GM12873 (cell line): ENCODE measurements at regions not wholly inside any gene's neighbourhood (a gene's known extent, or its start where the extent isn't known, plus 50 kb on each side); places are given as distances from the start of the nearest gene placed in this dataset.

Experiments
- CTCF ChIP-seq: IDR thresholded peaks from 2 replicates; pipeline ENCODE4 v1.5.1; 2012; ENCODE audit warnings: low read depth, mild to moderate bottlenecking, moderate library complexity, low read length, control low read depth; ENCODE audit not compliant: insufficient read depth; ENCODE audit errors: missing control alignments

- TF ChIP-seq CTCF = no peak
Observed at GRCh38 chr14:37858733-37859132, 263.3 kb downstream of the TTC6 start.

- no peak for TF ChIP-seq CTCF
Observed at GRCh38 chr14:37859177-37859576, 263.7 kb downstream of the TTC6 start.

GRCh38 chr14:37862263-37862662 lies 266.8 kb downstream of the TTC6 start:
- TF ChIP-seq CTCF = no peak

- no peak for TF ChIP-seq CTCF
Observed at GRCh38 chr14:37864128-37864527, 268.7 kb downstream of the TTC6 start.

- no peak for TF ChIP-seq CTCF
Observed at GRCh38 chr14:37864861-37865718, 269.7 kb downstream of the TTC6 start.

- no peak for TF ChIP-seq CTCF
Observed at GRCh38 chr14:37865719-37866549, 270.5 kb downstream of the TTC6 start.

- TF ChIP-seq CTCF = no peak
Observed at GRCh38 chr14:37869633-37870032, 274.2 kb downstream of the TTC6 start.
